GM18867 (cell line): ENCODE measurements at regions not wholly inside any gene's neighbourhood (a gene's known extent, or its start where the extent isn't known, plus 50 kb on each side); places are given as distances from the start of the nearest gene placed in this dataset.

Experiments
- ATAC-seq: cut with Tn5 transposase; IDR thresholded peaks from one replicate; pipeline ENCODE4 v1.9.1; 2021; ENCODE audit warnings: mild to moderate bottlenecking, moderate library complexity; ENCODE audit not compliant: unreplicated experiment

GRCh38 chr1:75984781-75985180 lies 52.6 kb upstream of the ASB17 start:
- ATAC-seq = no peak

GRCh38 chr1:75985827-75986226 lies 53.6 kb upstream of the ASB17 start:
- ATAC-seq = peak; percentile 81

- no peak for ATAC-seq
Measured at GRCh38 chr1:75986478-75986877, 54.3 kb upstream of the ASB17 start.

GRCh38 chr1:75989121-75989520 lies 56.9 kb upstream of the ASB17 start:
- ATAC-seq = no peak

- ATAC-seq = no peak
Measured at GRCh38 chr1:75990686-75991085, 58.5 kb upstream of the ASB17 start.

- peak; percentile 90 for ATAC-seq
Measured at GRCh38 chr1:75991497-75992114, 59.4 kb upstream of the ASB17 start.

- no peak for ATAC-seq
Measured at GRCh38 chr1:75992312-75992711, 60.1 kb upstream of the ASB17 start.

- ATAC-seq = no peak
Measured at GRCh38 chr1:75993661-75994060, 61.5 kb upstream of the ASB17 start.

- no peak for ATAC-seq
Measured at GRCh38 chr1:75996196-75996595, 64.0 kb upstream of the ASB17 start.

GRCh38 chr1:75999034-75999433 lies 66.8 kb upstream of the ASB17 start:
- ATAC-seq = no peak

GRCh38 chr1:76003946-76004345 lies 70.6 kb upstream of the ST6GALNAC3 start:
- no peak for ATAC-seq

- ATAC-seq = no peak
Measured at GRCh38 chr1:76005765-76006164, 68.8 kb upstream of the ST6GALNAC3 start.

- no peak for ATAC-seq
Measured at GRCh38 chr1:76006234-76006633, 68.3 kb upstream of the ST6GALNAC3 start.

- no peak for ATAC-seq
Measured at GRCh38 chr1:76010802-76011201, 63.7 kb upstream of the ST6GALNAC3 start.

- ATAC-seq = no peak
Measured at GRCh38 chr1:76012341-76013205, 62.0 kb upstream of the ST6GALNAC3 start.

GRCh38 chr1:76013206-76013581 lies 61.4 kb upstream of the ST6GALNAC3 start:
- ATAC-seq = no peak

GRCh38 chr1:76015478-76016103 lies 59.0 kb upstream of the ST6GALNAC3 start:
- ATAC-seq = no peak

- no peak for ATAC-seq
Measured at GRCh38 chr1:76018045-76018444, 56.5 kb upstream of the ST6GALNAC3 start.

GRCh38 chr1:76021846-76022245 lies 52.7 kb upstream of the ST6GALNAC3 start:
- ATAC-seq = no peak

- no peak for ATAC-seq
Measured at GRCh38 chr1:76023669-76024435, 50.7 kb upstream of the ST6GALNAC3 start.
